Gastroesophageal sphincter (tissue), 3 donors: ENCODE measurements at regions not wholly inside any gene's neighbourhood (a gene's known extent, or its start where the extent isn't known, plus 50 kb on each side); places are given as distances from the start of the nearest gene placed in this dataset.

Experiments used
- CTCF ChIP-seq, 4 experiments: fragments of 200-600 bp in 2 of 4; fragments of 450-650 bp in 2 of 4; sonication (generic) in 1 of 4; IDR thresholded peaks; one replicate each; pipeline ENCODE4 v1.5.1; 2017 to 2019; ENCODE audit warnings: antibody characterized with exemption in 4 of 4, mild to moderate bottlenecking in 2 of 4, moderate library complexity in 2 of 4
- POLR2A ChIP-seq, 2 donors: fragments of 450-650 bp; IDR thresholded peaks; one replicate each; pipeline ENCODE4 v1.6.1; 2017; ENCODE audit warnings: antibody characterized with exemption in 2 of 2, mild to moderate bottlenecking in 2 of 2, moderate library complexity in 1 of 2
- POLR2AphosphoS5 ChIP-seq: sonication (generic); formaldehyde crosslinking; IDR thresholded peaks from one replicate; pipeline ENCODE4 v1.6.1; 2017; ENCODE audit warnings: antibody characterized with exemption

DNA sequence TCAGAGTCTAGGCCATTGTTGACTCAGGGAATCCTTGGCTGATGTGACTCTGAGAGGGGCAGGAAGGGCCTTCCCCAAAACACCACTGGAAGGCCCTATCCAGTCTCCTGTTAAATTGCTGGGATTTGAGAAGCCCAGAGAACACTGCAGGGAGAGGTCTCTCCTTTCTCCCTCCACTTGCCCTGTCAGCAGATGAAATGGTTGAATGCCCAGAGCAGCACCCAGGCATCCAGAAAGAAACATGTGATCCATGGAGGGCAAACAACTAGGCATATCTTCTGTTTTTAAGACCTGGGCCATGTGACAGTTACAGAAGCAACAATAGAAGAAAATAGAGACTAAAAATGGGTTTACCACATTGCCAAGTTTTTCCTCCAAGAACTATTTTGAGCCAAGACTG lies 291.1 kb downstream of the QDPR start:
- TF ChIP-seq CTCF (IDR thresholded peaks at IDR 0.05) (no peak), POLR2AphosphoS5 (no peak), POLR2A (IDR thresholded peaks at IDR 0.05) (no peak)
